ENCODE measurements at regions not wholly inside any gene's neighbourhood (a gene's known extent, or its start where the extent isn't known, plus 50 kb on each side); places are given as distances from the start of the nearest gene placed in this dataset.

DNA sequence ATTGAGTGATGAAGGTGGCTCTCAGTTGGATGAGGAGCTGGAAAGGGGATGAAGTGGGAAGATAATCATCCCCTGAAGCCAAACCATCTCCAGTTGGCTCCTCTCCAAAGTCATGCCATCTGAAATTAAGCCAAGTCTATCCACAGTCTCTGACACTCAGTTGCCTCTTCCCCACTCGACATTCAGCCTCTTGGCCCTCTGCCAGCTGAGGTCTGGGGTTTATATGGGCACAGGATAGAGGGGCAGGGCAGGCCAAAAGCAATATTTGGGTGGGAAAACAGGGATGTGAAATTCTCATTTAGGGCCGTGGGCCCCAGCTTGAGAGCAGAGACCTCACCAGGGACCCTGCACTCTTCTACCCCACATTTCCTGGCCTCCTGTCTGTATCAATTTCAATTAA is 85.9 kb downstream of the SLITRK1 start:
- FAIRE-seq, result no peak
- peaks cover 4% of the 10 kb centered on the region for H3K9me3 ChIP-seq (replicated peaks; ENCODE audit: control insufficient read depth, insufficient read depth, low read length)
- BruUV-seq (replicated peaks), result no TSS peak
- H3K36me3 ChIP-seq (ENCODE audit: control insufficient read depth in 2 of 2, extremely low read depth in 1 of 2, insufficient read depth in 2 of 2, low read length in 2 of 2), result no peaks in the 10 kb centered on the region
- no peak overlapping the region for H3K4me3 ChIP-seq (replicated peaks in 1 of 3; ENCODE audit: insufficient read depth in 1 of 3, low read depth in 1 of 3, low read length in 3 of 3)
- no peaks in the 10 kb centered on the region for H3K4me1 ChIP-seq (ENCODE audit: control insufficient read depth, extremely low read depth, insufficient read depth, low read length)
- dilution Hi-C loops (cut with MboI; ENCODE audit: extremely low pct_ligation_motif_present, low sequenced_read_pairs), result no loop called here
- H3K27ac ChIP-seq (ENCODE audit: insufficient read depth, low read depth, low read length), result no peak overlapping the region
- no peaks in the 10 kb centered on the region for H3K9me1 ChIP-seq (replicated peaks; ENCODE audit: control insufficient read depth, extremely low read depth, insufficient read depth, low read length)
- H3K9ac ChIP-seq (replicated peaks; ENCODE audit: extremely low read depth, insufficient read depth, low read length), result no peak overlapping the region
- H3K4me2 ChIP-seq (ENCODE audit: insufficient read depth, low read length), result no peak overlapping the region
- H2AFZ ChIP-seq (ENCODE audit: low read depth, low read length), result no peak overlapping the region
- intact Hi-C loops (cut with micrococcal nuclease), result no loop called here
- H3K27me3 ChIP-seq (ENCODE audit: control insufficient read depth in 2 of 2, insufficient read depth in 2 of 2, low read length in 2 of 2), result no peaks in the 10 kb centered on the region
- CTCF ChIA-PET, result no interaction called here
- TF ChIP-seq JUN (IDR thresholded peaks at IDR 0.05; ENCODE audit: borderline replicate concordance, insufficient read depth, insufficient read length, low read depth) (no peak), FOS (IDR thresholded peaks at IDR 0.05; ENCODE audit: borderline replicate concordance, insufficient read depth, low read length) (no peak), POLR2A (IDR thresholded peaks at IDR 0.05; ENCODE audit: low read depth, low read length) (no peak), POLR2AphosphoS5 (IDR thresholded peaks at IDR 0.05; ENCODE audit: insufficient read depth, low read depth, low read length) (no peak), EZH2 (IDR thresholded peaks at IDR 0.05; ENCODE audit: borderline replicate concordance, low read depth, low read length, severe bottlenecking) (no peak), MYC (IDR thresholded peaks at IDR 0.05; ENCODE audit: low read depth, low read length) (no peak), GATA2 (IDR thresholded peaks at IDR 0.05; ENCODE audit: insufficient read depth, insufficient read length, low read depth, low read length) (no peak), CTCF (IDR thresholded peaks at IDR 0.05; ENCODE audit: extremely low read depth in 1 of 2, insufficient read depth in 1 of 2, low read depth in 1 of 2, low read length in 2 of 2) (no peak)
- TF ChIP-seq, protein P1, sequence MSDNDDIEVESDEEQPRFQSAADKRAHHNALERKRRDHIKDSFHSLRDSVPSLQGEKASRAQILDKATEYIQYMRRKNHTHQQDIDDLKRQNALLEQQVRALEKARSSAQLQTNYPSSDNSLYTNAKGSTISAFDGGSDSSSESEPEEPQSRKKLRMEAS (IDR thresholded peaks at IDR 0.05; ENCODE audit: insufficient read depth, insufficient read length), result no peak
- H4K20me1 ChIP-seq (replicated peaks; ENCODE audit: control insufficient read depth, extremely low read depth, insufficient read depth, low read length), result no peaks in the 10 kb centered on the region
- DNase-seq (ENCODE audit: low read depth, low spot score), result no peak
- POLR2A ChIA-PET, result no interaction called here
- no peaks in the 10 kb centered on the region for H3K79me2 ChIP-seq (ENCODE audit: control insufficient read depth, insufficient read depth, low read length)

Measured in endothelial cell of umbilical vein (primary cell).